GM18861 (cell line): ENCODE measurements at regions not wholly inside any gene's neighbourhood (a gene's known extent, or its start where the extent isn't known, plus 50 kb on each side); places are given as distances from the start of the nearest gene placed in this dataset.

Source experiments
- ATAC-seq: cut with Tn5 transposase; IDR thresholded peaks from one replicate; pipeline ENCODE4 v1.9.1; 2021; ENCODE audit not compliant: unreplicated experiment

- ATAC-seq = no peak
Observed at GRCh38 chr3:99240700-99241099, 339.2 kb upstream of the DCBLD2 start.

- no peak for ATAC-seq
Observed at GRCh38 chr3:99236576-99236975, 335.1 kb upstream of the DCBLD2 start.

GRCh38 chr3:99232696-99233095 lies 331.2 kb upstream of the DCBLD2 start:
- no peak for ATAC-seq

- no peak for ATAC-seq
Observed at GRCh38 chr3:99218468-99218867, 317.0 kb upstream of the DCBLD2 start.

GRCh38 chr3:99212969-99213368 lies 311.5 kb upstream of the DCBLD2 start:
- no peak for ATAC-seq

GRCh38 chr3:99211309-99211708 lies 309.8 kb upstream of the DCBLD2 start:
- ATAC-seq = no peak

GRCh38 chr3:99199021-99199420 lies 297.5 kb upstream of the DCBLD2 start:
- no peak for ATAC-seq

- no peak for ATAC-seq
Observed at GRCh38 chr3:99191186-99191585, 289.7 kb upstream of the DCBLD2 start.

- ATAC-seq = no peak
Observed at GRCh38 chr3:99188936-99189335, 287.4 kb upstream of the DCBLD2 start.

GRCh38 chr3:99186016-99186415 lies 284.5 kb upstream of the DCBLD2 start:
- no peak for ATAC-seq

- ATAC-seq = no peak
Observed at GRCh38 chr3:99176169-99176964, 274.9 kb upstream of the DCBLD2 start.

- no peak for ATAC-seq
Observed at GRCh38 chr3:99175276-99175812, 273.8 kb upstream of the DCBLD2 start.

- peak; percentile 79 for ATAC-seq
Observed at GRCh38 chr3:99172736-99173657, 271.5 kb upstream of the DCBLD2 start.

GRCh38 chr3:99171800-99172199 lies 270.3 kb upstream of the DCBLD2 start:
- ATAC-seq = no peak

GRCh38 chr3:99170867-99171517 lies 269.5 kb upstream of the DCBLD2 start:
- ATAC-seq = no peak

GRCh38 chr3:99167071-99167470 lies 265.6 kb upstream of the DCBLD2 start:
- no peak for ATAC-seq

GRCh38 chr3:99163314-99163713 lies 261.8 kb upstream of the DCBLD2 start:
- no peak for ATAC-seq

GRCh38 chr3:99159220-99159762 lies 257.8 kb upstream of the DCBLD2 start:
- ATAC-seq = no peak

- ATAC-seq = no peak
Observed at GRCh38 chr3:99145031-99145430, 243.5 kb upstream of the DCBLD2 start.

- no peak for ATAC-seq
Observed at GRCh38 chr3:99143493-99143892, 242.0 kb upstream of the DCBLD2 start.

GRCh38 chr3:99134986-99135385 lies 233.5 kb upstream of the DCBLD2 start:
- no peak for ATAC-seq
